Skin epidermis (tissue), 12 donors: ENCODE measurements at regions not wholly inside any gene's neighbourhood (a gene's known extent, or its start where the extent isn't known, plus 50 kb on each side); places are given as distances from the start of the nearest gene placed in this dataset.
"Not testable (repeated sequence)": the region's sequence is repeated elsewhere in the genome, so short reads cannot be mapped to it uniquely, and the experiment has no call there.

ENCODE experiments used
- H3K27ac ChIP-seq, 21 experiments: fragments of 200-600 bp; sonication (generic) in 11 of 21; one replicate each; pipeline ENCODE4 v1.5.0; 2020; ENCODE audit warnings: mild to moderate bottlenecking in 3 of 21, inconsistent platforms in 2 of 21, moderate library complexity in 2 of 21
- H3K4me3 ChIP-seq, 7 experiments: fragments of 200-600 bp; sonication (generic) in 2 of 7; one replicate each; pipeline ENCODE4 v1.5.0; 2020; ENCODE audit warnings: inconsistent platforms in 2 of 7, mild to moderate bottlenecking in 2 of 7, moderate library complexity in 1 of 7

- Histone ChIP-seq H3K27ac (no peak overlapping the region), H3K4me3 (no peak overlapping the region)
Observed at GRCh38 chrX:106481341-106481740, 130.4 kb upstream of the RADX start.

- H3K4me3 ChIP-seq, result no peak overlapping the region
- peak overlapping the region in 2 of 21 experiments; percentile 40 to 67 for H3K27ac ChIP-seq
Observed at GRCh38 chrX:106484233-106484632, 127.5 kb upstream of the RADX start.

- H3K4me3 ChIP-seq, H3K27ac ChIP-seq: not testable (repeated sequence)
Observed at GRCh38 chrX:106493210-106493816, 118.5 kb upstream of the RADX start.

- Histone ChIP-seq H3K27ac (no peak overlapping the region), H3K4me3 (no peak overlapping the region)
Observed at GRCh38 chrX:106499473-106499872, 112.3 kb upstream of the RADX start.

GRCh38 chrX:106510713-106511403 is 100.9 kb upstream of the RADX start:
- H3K27ac ChIP-seq, result no peak overlapping the region
- no peak overlapping the region for H3K4me3 ChIP-seq
